Activated CD4-positive, alpha-beta T cell treated with anti-CD3 and anti-CD28 coated beads for 48 hours (primary cell): ENCODE measurements at regions not wholly inside any gene's neighbourhood (a gene's known extent, or its start where the extent isn't known, plus 50 kb on each side); places are given as distances from the start of the nearest gene placed in this dataset.
"Not testable (repeated sequence)": the region's sequence is repeated elsewhere in the genome, so short reads cannot be mapped to it uniquely, and the experiment has no call there.

Source experiments
- DNase-seq: peaks from one replicate; pipeline ENCODE4 v3.0.0-alpha.2; 2020

DNA sequence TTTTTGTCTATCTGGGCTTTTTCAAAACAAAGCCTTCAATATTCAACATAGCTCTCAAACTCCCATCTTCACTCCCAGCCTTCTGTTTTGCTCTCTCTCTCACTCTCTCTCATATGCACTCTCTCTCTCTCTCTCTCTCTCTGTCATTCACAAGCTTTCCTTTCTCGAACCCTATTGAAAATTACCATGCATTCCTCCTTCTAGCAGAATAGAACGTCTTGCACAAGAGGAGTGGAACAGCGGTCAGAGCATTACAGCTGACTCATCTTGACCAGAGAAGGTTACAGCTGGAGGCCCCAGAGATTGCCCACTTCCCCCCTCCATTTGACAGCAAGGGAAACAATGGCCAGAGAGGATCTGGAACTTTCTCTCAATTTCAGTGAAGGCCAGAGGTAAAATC is 51.0 kb upstream of the LIFR start:
- no peak for DNase-seq

DNA sequence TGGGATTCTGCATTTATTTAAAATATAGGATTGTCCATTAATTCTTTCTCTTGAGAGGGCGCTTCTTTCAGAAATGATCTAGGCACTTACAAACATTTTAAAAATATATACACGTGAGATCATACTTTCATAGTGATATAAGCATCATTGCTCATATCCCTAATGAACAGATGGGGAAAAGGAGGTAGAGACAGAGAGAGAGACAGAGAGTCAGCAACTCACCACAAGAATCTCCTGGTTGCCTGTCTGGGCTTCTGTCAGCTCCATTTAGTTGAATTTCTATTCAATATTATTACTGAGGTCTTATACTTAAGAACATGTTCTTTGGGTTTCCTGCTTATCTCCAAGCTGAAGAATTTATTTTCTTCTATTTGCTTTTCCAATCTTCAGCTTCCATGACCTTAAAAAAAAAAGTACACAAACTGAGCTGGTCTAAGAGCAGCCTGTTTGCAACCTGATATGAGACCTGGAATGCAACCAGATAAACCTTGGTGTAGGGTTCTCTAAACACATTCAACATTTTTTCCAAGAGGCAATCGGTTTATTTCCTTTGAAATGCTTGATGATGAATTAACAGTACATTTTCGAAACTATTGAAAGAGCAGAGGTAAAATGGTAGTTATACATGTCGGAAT is 51.6 kb upstream of the LIFR start:
- DNase-seq = no peak

DNA sequence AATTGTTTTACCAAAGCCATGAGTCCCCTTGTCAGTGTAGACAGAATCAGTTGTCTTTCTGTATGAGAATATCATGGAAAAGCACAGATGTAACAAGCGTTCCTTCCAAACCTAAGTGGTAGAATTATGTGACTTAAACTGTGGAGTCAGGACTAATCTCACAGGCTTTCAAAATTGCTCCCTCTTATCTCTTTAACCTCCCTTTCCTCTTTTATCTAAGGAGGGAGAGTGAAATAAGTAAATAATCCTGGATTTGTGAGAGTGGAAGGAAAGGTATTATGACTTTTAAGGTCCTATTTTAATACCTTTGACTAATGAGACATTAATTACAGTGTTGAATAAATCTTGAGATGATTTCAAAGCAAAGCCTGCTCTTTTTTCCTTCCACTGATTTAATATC is 52.4 kb upstream of the LIFR start:
- no peak for DNase-seq

DNA sequence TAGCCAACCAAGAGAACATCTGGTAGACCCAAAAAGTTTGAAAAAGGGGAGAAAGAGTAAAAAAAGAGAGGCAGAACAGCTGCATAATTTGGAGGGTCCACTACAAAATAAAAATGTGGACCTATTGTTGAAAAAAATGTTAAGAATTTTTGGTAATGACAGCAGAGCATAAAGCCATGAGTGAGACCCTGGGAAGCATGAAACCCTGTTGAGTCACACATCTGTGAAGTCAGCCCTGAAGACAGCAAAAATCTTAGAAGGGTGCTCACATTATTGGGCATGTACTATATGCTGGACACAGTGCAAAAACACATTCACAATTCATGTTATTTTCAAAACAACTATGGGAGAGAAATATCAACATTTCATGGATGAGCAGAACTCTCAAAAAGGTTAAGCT is 56.4 kb upstream of the LIFR start:
- DNase-seq = no peak

DNA sequence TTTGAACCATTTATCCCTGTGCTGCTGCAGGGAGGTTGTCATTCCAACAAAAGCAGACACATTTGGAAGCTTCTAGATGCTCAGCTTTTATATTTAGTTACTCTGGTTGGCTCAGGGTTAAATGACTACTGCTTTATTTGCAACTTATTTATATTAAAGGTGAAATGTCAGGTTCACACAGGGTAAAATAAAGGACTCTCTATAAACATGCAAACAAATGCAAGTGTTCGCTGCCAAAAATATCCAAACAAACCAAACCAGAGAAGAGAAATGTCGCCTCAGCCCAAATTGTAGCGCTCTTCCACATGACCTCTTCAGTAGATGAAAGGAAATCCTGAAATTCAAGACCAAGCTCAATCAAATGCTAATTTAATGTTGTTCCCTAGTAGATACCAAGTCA is 57.0 kb upstream of the LIFR start:
- no peak for DNase-seq

DNA sequence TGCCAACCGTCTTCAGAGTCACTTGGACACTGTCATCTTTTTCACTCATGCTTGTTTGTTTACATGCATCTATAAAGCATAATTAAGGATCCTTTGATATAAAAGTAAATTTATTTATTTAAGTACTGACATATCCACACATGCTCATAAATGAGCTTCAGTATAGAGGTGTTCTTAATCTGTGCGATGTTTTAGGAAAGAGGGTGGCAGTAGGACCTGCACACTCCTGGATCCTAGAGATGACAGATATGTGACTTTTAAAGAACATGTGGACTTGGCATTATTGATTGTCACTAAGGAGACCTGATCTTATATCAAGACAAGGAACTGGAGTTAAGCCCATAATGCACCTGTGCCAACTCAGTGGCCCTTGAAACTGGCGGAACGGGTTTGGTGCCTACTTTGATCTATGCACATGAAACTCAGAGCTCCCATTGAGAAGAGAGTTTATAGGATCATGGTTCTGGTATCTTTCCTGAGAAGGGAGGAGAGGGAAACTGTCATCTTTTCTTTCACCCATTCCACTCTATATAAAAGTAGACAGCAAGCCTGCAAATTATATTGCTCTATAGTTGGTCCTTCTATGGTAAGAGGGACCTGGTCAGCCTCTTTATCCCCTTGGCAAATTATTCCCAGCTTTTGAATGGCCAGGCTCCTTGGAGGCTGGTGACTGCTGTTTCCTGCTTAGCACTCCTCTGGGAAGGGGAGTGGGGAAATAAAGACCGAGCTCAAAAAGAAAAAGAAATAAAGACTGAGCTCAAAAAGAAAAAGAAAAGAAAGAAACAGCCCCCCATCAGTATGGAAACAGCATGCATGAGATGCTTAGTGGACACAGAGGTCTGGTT is 57.8 kb upstream of the LIFR start:
- no peak for DNase-seq

DNA sequence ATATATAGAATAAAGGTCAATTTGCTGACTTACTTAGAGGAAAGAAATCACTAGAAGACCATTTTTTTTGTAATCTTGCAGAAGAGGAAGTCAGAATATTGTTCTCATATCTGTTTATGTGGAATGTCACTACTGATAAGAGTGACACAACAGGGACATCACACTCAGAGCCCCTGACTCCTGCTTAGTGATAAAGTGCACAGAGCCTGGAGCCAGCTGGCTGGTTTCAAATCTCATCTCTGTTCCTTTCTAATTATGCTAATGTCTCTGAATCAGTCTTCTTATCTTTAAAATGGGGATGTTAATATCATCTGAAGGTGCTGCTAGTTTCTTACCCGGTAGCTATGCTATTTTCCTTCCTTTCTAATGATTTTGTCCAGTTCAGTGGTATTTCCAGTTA is 58.6 kb upstream of the LIFR start:
- DNase-seq = no peak

DNA sequence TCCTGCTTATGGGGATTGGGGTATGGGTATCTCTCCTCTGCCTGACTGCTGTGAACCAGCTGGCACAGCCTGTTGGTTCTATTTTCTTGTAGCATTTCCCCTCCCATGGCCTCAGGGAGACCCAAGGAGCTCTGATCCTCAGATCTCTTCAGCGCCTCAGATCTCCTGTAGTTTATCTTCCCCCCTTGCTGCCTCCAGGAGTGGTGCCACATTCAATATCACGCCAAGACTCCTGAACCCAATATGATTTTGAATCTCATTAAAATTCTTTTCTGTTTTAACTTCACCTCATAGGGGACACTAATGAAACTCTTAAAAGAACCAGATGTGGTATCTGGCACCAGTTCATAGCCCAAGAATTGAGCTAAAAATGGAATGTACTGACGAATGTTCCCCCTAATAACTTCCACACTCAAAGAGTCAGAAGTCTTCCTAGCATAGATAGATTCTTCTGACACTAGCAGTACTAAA is 59.6 kb upstream of the LIFR start:
- no peak for DNase-seq

DNA sequence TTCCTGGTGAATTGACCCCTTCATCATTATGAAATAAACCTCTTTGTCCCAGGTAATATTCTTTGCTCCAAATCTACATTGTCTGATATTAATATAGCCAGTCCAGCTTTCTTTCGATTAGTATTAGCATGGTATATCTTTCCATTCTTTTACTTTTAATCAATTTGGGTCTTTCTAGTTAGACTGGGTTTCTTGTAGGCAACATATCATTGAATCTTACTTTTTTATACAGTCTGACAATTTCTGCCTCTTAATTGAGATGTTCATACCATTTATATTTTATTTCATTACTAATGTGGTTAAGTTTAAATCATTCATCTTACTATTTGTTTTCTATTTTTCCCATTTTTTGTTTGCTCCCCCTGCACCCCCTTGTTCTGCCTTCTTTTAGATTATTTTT is 61.7 kb upstream of the LIFR start:
- DNase-seq = no peak

DNA sequence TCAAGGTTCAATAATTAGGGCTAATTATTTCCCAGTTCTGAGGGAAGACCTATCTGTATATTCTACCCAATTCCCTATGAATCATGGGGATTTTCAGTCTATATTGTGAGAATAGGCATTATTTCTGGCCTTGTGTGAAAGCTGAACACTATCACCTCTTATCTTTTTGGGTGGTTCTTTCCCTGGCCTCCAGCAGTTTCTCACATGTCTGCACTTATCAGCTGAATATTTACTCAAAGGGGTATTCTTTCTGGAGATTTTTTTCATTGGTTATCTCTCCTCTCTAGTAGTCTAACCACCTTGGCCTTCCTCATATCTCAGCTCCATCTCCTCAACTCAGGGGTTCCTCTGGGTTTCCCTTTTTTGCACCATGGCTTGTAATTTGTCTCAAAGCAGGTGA is 64.9 kb upstream of the LIFR start:
- no peak for DNase-seq

DNA sequence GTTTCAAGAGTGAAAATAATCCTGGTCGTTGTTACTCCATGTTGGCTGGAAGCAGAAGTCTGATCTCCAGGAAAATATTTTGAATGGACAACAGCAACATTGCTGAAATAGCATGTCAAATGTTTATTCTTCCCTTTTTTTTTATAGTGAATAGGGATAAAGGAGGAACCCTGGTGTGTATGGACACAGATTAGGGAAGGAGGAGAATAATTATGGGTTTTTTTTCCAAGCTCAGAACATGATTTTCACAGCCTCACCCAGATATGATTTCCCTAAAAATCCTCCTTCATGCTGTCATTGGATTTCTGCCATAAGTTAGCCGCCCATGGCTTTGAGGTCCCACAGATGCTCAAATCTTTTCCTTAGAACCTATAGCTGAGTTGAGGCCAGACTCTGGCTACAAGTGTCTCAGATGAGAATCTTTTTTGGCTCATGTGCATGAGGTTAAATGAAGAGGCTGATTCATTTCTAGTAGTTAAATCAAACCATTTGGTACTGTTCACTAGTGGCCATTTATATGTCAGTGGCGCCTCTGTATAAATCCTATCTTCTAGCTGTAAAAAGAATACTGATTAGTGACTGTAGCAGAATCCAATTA is 65.5 kb upstream of the LIFR start:
- no peak for DNase-seq

DNA sequence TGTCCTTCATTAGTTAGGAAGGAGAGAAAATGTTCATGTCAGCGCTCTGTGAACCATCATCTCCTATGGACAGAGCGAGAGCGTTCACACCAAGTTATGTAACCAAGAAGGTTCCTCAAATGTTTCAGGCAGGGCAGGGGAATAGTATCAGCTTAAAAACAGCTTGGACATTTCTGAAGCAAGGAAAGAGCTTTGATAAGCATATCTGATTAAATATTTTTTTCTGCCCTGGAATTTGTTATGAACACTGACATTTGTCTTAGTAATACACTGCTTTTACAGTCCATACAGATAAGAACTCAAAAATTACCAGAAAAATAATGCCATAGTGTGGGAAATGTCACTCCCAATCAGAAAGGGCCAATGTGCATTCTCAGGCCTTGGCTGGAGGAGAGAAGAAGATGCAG is 66.3 kb upstream of the LIFR start:
- DNase-seq = no peak

DNA sequence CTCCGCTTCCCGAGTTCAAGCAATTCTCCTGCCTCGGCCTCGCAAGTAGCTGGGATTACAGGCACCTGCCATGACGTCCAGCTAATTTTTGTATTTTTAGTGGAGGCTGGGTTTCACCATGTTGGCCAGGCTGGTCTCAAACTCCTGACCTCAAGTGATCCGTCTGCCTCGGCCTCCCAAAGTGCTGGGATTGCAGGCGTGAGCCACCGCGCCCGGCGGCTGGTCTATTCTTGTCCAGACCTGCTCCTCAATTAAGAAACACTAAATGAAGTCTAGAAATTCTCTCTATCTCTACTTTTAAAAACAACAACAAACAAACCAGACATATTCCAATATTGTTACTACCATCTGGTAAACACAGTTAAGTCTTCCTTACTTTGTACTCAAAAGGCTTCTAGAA is 68.1 kb upstream of the LIFR start:
- not testable (repeated sequence) for DNase-seq

DNA sequence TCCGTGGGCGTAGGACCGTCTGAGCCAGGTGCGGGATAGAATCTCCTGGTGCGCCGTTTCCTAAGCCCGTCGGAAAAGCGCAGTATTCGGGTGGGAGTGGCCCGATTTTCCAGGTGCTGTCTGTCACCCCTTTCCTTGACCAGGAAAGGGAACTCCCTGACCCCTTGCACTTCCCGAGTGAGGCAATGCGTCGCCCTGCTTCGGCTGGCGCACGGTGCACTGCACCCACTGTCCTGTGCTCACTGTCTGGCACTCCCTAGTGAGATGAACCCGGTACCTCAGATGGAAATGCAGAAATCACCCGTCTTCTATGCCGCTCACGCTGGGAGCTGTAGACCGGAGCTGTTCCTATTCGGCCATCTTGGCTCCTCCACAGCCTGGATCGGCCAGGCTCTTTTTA is 74.9 kb upstream of the LIFR start:
- not testable (repeated sequence) for DNase-seq

DNA sequence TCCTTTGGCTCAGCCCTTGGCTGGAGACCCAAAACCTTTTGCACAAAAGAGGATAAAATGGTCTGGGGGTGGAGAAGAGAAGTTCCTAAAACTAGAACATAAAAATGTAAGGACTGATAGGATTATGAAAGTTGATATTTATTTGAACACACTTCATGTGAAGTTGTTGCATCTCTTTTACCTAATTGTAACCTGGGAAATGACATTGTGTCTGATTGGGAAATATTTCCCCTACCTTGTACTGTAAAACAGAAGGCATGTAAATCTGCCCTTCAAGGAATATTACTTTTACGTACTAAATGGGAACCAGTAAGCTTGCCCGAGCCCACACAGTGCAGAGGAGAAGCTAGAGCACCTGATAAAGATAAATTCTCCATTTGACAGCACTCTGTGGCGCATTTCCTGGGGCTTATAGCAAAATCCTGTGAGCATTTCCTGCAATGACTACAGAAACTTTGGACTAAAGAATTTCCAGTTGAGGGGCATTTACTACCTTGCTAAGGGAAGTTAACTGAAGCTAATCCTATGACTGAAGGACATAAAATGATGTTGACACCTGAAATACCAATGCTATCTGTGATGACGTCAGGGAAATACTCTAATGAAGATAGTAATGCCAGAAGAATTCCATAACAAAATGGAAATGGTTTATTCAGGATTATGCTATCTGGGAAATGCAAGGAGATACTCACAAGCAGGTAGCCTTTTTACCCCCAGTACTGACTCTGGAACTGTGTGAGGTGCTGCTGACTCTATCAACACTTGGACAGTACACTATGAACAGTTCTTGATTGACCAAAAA is 78.3 kb upstream of the LIFR start:
- no peak for DNase-seq

DNA sequence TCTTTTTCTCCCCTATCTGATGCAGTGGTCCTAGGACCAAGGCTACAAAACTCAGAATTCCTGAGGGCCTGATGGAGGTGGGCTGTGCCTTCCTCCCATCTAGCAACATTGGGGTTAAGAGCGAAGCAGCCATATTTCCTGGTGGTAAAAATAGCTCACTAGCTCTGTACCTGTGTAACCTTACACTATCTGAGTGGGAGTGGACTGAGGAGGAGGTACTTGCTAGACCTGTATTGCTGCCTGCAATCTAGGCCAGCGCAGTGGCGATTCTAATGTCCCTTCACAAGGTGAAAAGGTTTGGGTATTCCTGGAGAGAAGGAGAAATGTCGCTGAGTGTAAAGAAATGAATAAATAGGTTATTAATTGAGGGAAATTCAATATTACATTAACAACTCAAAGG is 80.2 kb upstream of the LIFR start:
- no peak for DNase-seq

DNA sequence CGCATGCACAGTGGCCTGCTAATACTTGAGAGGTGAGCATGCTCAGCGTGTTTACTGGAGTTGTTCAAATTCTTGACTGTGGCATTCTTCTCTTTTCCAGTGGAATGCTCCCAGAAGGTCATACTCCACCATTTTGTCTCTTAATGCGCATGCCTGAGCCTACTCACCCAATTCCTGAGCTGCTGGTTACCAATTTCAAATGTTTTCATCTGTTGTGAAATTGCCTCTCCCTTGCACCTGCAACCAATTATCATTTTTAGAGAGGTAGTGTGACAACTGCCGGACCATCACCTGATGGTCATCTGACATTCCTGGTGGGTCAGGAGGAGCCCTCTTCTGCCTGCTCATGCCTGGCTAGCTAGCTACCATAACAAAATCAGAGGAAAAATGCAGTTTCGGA is 82.2 kb upstream of the LIFR start:
- no peak for DNase-seq

DNA sequence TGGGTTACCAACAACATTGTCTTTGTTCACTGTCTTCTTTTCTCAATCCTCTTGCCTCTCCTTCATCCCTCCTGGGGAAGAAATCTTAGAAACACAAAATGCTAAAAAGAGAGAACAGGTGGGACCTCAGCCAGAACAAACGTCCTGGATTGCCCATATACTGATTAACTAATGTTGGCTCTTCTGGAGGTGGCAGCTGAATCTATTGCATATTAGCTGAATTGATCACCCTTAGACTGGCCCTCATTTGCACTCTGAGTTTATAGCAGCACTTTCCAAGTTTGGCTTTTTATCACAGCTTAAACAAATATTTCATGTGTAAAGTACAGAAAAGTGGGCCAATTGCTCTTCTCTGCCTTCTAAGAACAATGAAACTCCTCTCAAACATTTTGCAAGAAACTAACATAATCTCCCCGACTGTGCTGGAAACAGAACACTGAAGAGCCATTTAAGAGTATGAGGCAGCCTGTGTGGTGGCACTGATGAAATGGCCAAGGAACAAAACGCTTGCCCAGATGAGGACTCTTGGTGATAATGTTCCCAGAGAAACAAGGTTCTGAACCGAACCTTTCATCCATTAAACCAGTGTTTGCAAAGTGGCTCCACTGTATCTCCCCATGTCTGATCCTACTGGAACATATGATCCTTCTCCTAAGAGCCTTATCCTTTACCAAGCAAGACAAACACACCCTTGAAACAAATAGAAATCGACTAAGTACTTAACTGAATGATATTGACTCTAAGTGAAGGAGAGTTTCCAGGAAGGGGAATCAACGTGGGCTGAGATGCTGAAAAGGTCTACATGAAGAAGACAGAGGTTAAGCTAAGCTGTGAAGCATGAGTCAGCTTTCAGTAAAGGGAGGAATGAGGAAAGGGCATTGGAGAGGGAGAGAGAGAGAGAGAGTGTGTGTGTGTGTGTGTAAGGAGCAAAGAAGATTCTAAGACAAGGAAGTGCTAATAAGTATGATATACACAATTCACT is 83.2 kb upstream of the LIFR start:
- DNase-seq = no peak

DNA sequence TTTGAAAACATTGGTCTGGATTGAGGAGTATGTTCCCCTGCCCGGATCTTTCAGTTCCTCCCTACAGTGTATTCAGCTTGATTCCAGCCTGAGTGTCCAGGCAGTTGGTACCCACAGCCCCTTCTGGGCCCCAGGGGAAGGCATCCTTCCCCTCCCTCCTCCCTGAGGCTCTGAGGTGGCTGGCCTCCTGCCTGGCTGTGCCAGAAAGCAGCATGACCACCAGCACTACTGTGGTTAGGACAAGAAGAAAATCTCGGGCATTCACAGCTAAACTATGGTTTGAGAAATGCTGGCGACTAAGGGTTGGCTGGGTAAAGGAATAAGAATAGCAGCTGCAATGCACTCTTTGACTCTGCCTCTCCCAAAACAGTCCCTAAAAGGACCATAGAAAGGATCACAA is 84.6 kb upstream of the LIFR start:
- no peak for DNase-seq

DNA sequence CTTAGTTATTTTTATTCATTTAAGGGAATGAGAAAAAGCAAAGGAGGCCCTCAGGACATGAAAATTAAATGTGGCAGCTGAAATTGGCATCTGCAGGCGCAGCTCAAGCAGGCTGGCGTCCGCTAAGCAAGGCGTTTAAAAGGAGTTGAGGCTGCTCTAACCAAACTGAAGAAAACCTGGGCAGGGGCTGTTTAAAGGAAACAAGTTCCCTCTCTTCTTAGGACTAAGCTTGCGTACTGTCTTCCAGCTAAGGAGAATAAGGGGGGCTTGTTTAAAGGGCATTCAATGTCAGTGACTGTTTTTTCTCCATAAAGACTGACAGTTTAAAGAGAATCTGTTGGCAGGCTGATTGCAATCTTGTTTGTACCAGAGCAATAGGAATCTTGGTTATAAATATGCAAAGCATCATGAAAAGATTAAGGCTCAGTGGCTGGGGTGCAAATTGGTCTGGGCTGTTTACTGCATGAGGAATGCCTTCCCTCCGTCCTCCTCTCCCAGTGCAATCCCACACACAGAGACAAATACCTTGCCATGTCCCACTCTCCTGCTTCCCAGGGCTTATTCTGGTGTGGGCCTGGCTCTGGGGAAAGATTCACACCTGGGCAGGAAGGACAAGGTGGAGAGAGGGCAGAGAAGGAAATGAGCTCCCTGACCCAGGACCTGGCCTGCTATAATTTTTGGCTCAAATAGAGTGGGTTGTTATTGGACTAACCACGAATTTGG is 85.9 kb upstream of the LIFR start:
- DNase-seq = no peak

DNA sequence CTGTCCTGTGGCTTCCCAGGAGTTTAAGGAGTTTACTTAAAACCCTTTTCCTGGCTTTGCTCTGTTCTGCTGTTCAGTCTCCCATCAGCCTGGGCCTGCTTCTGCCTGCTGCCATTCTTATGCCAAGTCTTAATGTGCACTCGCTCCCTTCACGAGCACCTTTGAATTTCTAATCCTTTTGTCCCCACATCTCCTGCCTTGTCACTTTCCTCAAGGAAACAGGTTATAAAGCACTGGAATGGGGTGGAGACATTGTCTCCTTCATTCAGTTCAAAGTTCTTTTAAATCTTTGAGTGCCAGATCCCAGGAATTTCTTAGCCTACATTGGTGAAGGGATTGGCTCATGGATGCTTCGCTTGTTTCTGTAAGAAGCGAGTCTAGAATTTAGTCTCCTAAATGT is 87.2 kb upstream of the LIFR start:
- DNase-seq = no peak

DNA sequence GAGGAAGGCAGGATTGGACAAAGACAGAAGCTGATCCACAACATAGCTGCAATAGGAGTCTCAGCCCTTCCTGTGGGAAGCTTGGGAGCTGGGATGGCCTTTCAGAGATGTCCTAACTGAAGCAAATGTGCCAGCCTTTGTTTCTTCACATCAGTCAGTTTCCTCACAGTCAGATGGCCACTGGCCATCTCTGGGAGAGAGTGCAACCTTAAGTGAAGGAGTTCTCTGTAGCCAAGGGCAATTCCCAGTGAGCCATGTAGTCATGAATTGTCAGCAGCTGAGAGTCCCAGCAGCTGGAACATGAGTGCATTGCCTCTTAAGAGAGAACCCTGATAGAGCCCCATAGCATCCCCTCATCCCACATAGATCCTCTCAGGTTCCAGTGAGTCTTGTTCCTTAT is 89.1 kb upstream of the LIFR start:
- no peak for DNase-seq
